SK-N-SH (cell line): ENCODE measurements at regions not wholly inside any gene's neighbourhood (a gene's known extent, or its start where the extent isn't known, plus 50 kb on each side); places are given as distances from the start of the nearest gene placed in this dataset.

Experiments used
- CTCF ChIA-PET: fragments of 300-600, 350-600 bp; formaldehyde crosslinking; extraction: SDS; loops from one replicate; lab custom pipeline; 2021; lab: Yijun Ruan, JAX
- POLR2A ChIA-PET: fragments of 350-600 bp; sonication (Branson Sonifier 250); formaldehyde crosslinking; extraction: SDS; loops from one replicate; lab custom pipeline; 2020; ENCODE audit warnings: antibody characterized with exemption, inconsistent platforms; lab: Yijun Ruan, JAX
- DNase-seq: peaks from one replicate; pipeline ENCODE4 v3.0.0; 2012
- H2AFZ ChIP-seq: fragments of 200-600 bp; sonication (generic); 2 replicates; pipeline ENCODE4 v1.8.1; 2016; ENCODE audit warnings: antibody characterized with exemption, mild to moderate bottlenecking, low read depth
- H3F3A ChIP-seq: fragments of 200-600 bp; sonication (generic); replicated peaks from 2 replicates; pipeline ENCODE3; 2016; ENCODE audit warnings: antibody characterized with exemption, mild to moderate bottlenecking; ENCODE audit not compliant: insufficient read depth
- H3K27ac ChIP-seq, 2 experiments: fragments of 200-500 bp in 1 of 2; fragments of 200-600 bp in 1 of 2; sonication (Bioruptor generic) in 1 of 2; sonication (generic), shearing (Covaris generic) in 1 of 2; 2 replicates each; pipeline versions ENCODE4 v1.5.1 to v1.6.1; 2014 to 2016; ENCODE audit warnings: low read depth in 2 of 2, inconsistent platforms in 1 of 2, low read length in 1 of 2, mild to moderate bottlenecking in 1 of 2, mixed read lengths in 1 of 2
- H3K27me3 ChIP-seq: fragments of 200-600 bp; sonication (generic), shearing (Covaris generic); 2 replicates; pipeline ENCODE4 v1.6.1; 2016; ENCODE audit warnings: mixed run types; ENCODE audit not compliant: insufficient read depth
- H3K36me3 ChIP-seq, 2 experiments: fragments of 200-500 bp in 1 of 2; fragments of 200-600 bp in 1 of 2; sonication (Bioruptor generic) in 1 of 2; sonication (generic) in 1 of 2; replicated peaks in 1 of 2; 2 replicates each; pipeline versions ENCODE3 to v1.5.1; 2014 to 2016; ENCODE audit warnings: low read length in 1 of 2, mild to moderate bottlenecking in 1 of 2; ENCODE audit not compliant: insufficient read depth in 2 of 2, control insufficient read depth in 1 of 2
- H3K4me1 ChIP-seq, 2 experiments: fragments of 200-500 bp in 1 of 2; fragments of 200-600 bp in 1 of 2; sonication (Bioruptor generic) in 1 of 2; sonication (generic), shearing (Covaris generic) in 1 of 2; 2 replicates each; pipeline versions ENCODE4 v1.5.1 to v1.6.1; 2014 to 2016; ENCODE audit warnings: low read depth in 1 of 2, low read length in 1 of 2, mixed run types in 1 of 2; ENCODE audit not compliant: insufficient read depth in 2 of 2, control insufficient read depth in 1 of 2
- H3K4me2 ChIP-seq: fragments of 200-600 bp; sonication (generic), shearing (Covaris generic); 2 replicates; pipeline ENCODE4 v1.6.1; 2017; ENCODE audit warnings: mixed run types
- H3K4me3 ChIP-seq, 2 experiments: fragments of 200-500 bp in 1 of 2; fragments of 200-600 bp in 1 of 2; sonication (Bioruptor generic) in 1 of 2; sonication (generic), shearing (Covaris generic) in 1 of 2; 2 replicates each; pipeline versions ENCODE4 v1.5.1 to v1.8.1; 2014 to 2016; ENCODE audit warnings: low read depth in 2 of 2, inconsistent platforms in 1 of 2, low read length in 1 of 2, mild to moderate bottlenecking in 1 of 2, mixed read lengths in 1 of 2, moderate library complexity in 1 of 2
- H3K79me2 ChIP-seq: fragments of 200-600 bp; sonication (generic); 2 replicates; pipeline ENCODE4 v1.8.1; 2017; ENCODE audit warnings: mild to moderate bottlenecking; ENCODE audit not compliant: insufficient read depth
- H3K9ac ChIP-seq: fragments of 200-600 bp; sonication (generic); 2 replicates; pipeline ENCODE4 v1.6.1; 2017; ENCODE audit warnings: mixed run types
- H3K9me2 ChIP-seq: fragments of 200-600 bp; sonication (generic); 2 replicates; pipeline ENCODE4 v1.6.1; 2017; ENCODE audit warnings: mixed run types
- H3K9me3 ChIP-seq: fragments of 200-600 bp; sonication (generic); 2 replicates; pipeline ENCODE4 v1.6.1; 2017; ENCODE audit warnings: mixed run types, mild to moderate bottlenecking, moderate library complexity
- H4K20me1 ChIP-seq: fragments of 200-600 bp; sonication (generic); 2 replicates; pipeline ENCODE4 v1.6.1; 2017; ENCODE audit warnings: mild to moderate bottlenecking, mixed run types; ENCODE audit not compliant: insufficient read depth
- CHD2 ChIP-seq: fragments of 150-350 bp; IDR thresholded peaks from 2 replicates; pipeline ENCODE4 v1.6.1; 2018; ENCODE audit warnings: low read length; ENCODE audit not compliant: partially characterized antibody
- ELF1 ChIP-seq: IDR thresholded peaks from 2 replicates; pipeline ENCODE4 v1.4.0; 2012
- FOSL2 ChIP-seq: IDR thresholded peaks from 2 replicates; pipeline ENCODE4 v1.4.0; 2012; ENCODE audit warnings: low read depth, mild to moderate bottlenecking, moderate library complexity, borderline replicate concordance
- FOXJ3 ChIP-seq: sonication (generic); formaldehyde crosslinking; IDR thresholded peaks from 2 replicates; pipeline ENCODE4 v1.5.1; 2020; ENCODE audit warnings: mild to moderate bottlenecking, missing genetic modification reagents
- IRF3 ChIP-seq: fragments of 150-350 bp; IDR thresholded peaks from 2 replicates; pipeline ENCODE4 v1.6.1; 2016; ENCODE audit warnings: mild to moderate bottlenecking, low read depth, low read length
- JUND ChIP-seq: IDR thresholded peaks from 2 replicates; pipeline ENCODE4 v1.4.0; 2012
- MEF2A ChIP-seq: IDR thresholded peaks from 2 replicates; pipeline ENCODE4 v1.4.0; 2012; ENCODE audit warnings: low read depth, borderline replicate concordance
- NFIC ChIP-seq: IDR thresholded peaks from 2 replicates; pipeline ENCODE4 v1.4.0; 2012; ENCODE audit warnings: borderline replicate concordance
- NRF1 ChIP-seq: IDR thresholded peaks from 2 replicates; pipeline ENCODE4 v1.6.1; 2012; ENCODE audit warnings: low read depth, mild to moderate bottlenecking, low read length
- POLR2AphosphoS5 ChIP-seq: IDR thresholded peaks from 2 replicates; pipeline ENCODE4 v1.6.1; 2012; ENCODE audit warnings: low read depth, low read length
- RAD21 ChIP-seq: IDR thresholded peaks from 2 replicates; pipeline ENCODE4 v1.6.1; 2012; ENCODE audit warnings: mild to moderate bottlenecking, low read length
- REST ChIP-seq: IDR thresholded peaks from 2 replicates; pipeline ENCODE4 v1.6.1; 2012; ENCODE audit warnings: mild to moderate bottlenecking, low read depth, low read length, moderate library complexity
- RFX5 ChIP-seq: IDR thresholded peaks from 2 replicates; pipeline ENCODE4 v1.6.1; 2012; ENCODE audit warnings: mild to moderate bottlenecking, improper control_type of control experiment, low read length
- RXRA ChIP-seq: IDR thresholded peaks from 2 replicates; pipeline ENCODE4 v1.4.0; 2012; ENCODE audit warnings: low read depth, mild to moderate bottlenecking, borderline replicate concordance
- SIN3A ChIP-seq: IDR thresholded peaks from 2 replicates; pipeline ENCODE4 v1.6.1; 2012; ENCODE audit warnings: low read depth, mild to moderate bottlenecking, low read length, moderate library complexity, borderline replicate concordance
- TCF12 ChIP-seq: IDR thresholded peaks from 2 replicates; pipeline ENCODE4 v1.4.0; 2012
- YY1 ChIP-seq: IDR thresholded peaks from 2 replicates; pipeline ENCODE4 v1.4.0; 2012; ENCODE audit warnings: low read depth, mild to moderate bottlenecking
- whole genome bisulfite sequencing: methylation state at CpG from one replicate; pipeline ENCODE4 v1.1.6; 2017; ENCODE audit warnings: low lambda C conversion rate; 5-methylcytosine and 5-hydroxymethylcytosine counted together
- TF ChIP-seq, protein P1 (sequence below): IDR thresholded peaks from 2 replicates; pipeline ENCODE4 v1.4.0; 2012; ENCODE audit warnings: low read depth, borderline replicate concordance
- TF ChIP-seq, protein P2 (sequence below): IDR thresholded peaks from 2 replicates; pipeline ENCODE4; 2012

DNA sequence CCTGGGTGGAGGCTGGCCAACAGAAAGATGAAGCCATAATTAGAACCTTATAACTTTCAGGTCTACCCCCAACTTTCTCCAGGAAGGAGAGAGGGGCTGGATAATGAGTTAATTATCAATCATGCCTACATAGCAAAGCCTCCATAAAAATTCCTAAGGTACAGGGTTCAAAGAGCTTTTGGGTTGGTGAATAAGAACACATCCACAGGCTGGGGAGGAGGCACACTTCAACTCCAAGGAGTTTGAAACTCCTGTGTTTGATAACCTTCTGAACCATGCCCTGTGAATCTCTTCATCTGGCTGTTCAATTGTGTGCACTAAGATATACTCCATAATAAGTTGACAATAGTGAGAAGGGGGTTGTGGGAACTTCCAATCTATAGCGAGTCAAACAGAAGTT lies 552.3 kb downstream of the TDRD15 start:
- Histone ChIP-seq H3K27ac (no peak overlapping the region), H3K27me3 (no peaks in the 10 kb centered on the region), H3K4me2 (no peak overlapping the region), H3K79me2 (no peaks in the 10 kb centered on the region), H4K20me1 (no peaks in the 10 kb centered on the region), H3K36me3 (no peaks in the 10 kb centered on the region), H3F3A (no peaks in the 10 kb centered on the region), H3K9ac (no peak overlapping the region), H3K4me3 (no peak overlapping the region), H2AFZ (no peak overlapping the region), H3K9me2 (no peaks in the 10 kb centered on the region), H3K9me3 (no peaks in the 10 kb centered on the region), H3K4me1 (no peaks in the 10 kb centered on the region)
- WGBS, result 38% methylated on average over 1 of the region's 1 CpG
- no peak for DNase-seq
- CTCF ChIA-PET, result no interaction called here
- TF ChIP-seq NFIC (no peak), RXRA (no peak), YY1 (no peak), JUND (no peak), NRF1 (no peak), POLR2AphosphoS5 (no peak), TCF12 (no peak), FOSL2 (no peak), CHD2 (no peak), ELF1 (no peak), REST (no peak), RAD21 (no peak), RFX5 (no peak), SIN3A (no peak), IRF3 (no peak), FOXJ3 (CRISPR knock-in tag) (no peak), MEF2A (no peak)
- TF ChIP-seq, protein P1, sequence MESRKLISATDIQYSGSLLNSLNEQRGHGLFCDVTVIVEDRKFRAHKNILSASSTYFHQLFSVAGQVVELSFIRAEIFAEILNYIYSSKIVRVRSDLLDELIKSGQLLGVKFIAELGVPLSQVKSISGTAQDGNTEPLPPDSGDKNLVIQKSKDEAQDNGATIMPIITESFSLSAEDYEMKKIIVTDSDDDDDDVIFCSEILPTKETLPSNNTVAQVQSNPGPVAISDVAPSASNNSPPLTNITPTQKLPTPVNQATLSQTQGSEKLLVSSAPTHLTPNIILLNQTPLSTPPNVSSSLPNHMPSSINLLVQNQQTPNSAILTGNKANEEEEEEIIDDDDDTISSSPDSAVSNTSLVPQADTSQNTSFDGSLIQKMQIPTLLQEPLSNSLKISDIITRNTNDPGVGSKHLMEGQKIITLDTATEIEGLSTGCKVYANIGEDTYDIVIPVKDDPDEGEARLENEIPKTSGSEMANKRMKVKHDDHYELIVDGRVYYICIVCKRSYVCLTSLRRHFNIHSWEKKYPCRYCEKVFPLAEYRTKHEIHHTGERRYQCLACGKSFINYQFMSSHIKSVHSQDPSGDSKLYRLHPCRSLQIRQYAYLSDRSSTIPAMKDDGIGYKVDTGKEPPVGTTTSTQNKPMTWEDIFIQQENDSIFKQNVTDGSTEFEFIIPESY, result no peak
- TF ChIP-seq, protein P2, sequence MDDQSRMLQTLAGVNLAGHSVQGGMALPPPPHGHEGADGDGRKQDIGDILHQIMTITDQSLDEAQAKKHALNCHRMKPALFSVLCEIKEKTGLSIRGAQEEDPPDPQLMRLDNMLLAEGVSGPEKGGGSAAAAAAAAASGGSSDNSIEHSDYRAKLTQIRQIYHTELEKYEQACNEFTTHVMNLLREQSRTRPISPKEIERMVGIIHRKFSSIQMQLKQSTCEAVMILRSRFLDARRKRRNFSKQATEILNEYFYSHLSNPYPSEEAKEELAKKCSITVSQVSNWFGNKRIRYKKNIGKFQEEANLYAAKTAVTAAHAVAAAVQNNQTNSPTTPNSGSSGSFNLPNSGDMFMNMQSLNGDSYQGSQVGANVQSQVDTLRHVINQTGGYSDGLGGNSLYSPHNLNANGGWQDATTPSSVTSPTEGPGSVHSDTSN, result no peak
- POLR2A ChIA-PET, result no interaction called here
